Esophagus muscularis mucosa (tissue), 4 donors: ENCODE measurements at regions not wholly inside any gene's neighbourhood (a gene's known extent, or its start where the extent isn't known, plus 50 kb on each side); places are given as distances from the start of the nearest gene placed in this dataset.

Source experiments
- EP300 ChIP-seq: sonication (generic); formaldehyde crosslinking; IDR thresholded peaks from one replicate; pipeline ENCODE4 v1.6.1; 2017; ENCODE audit warnings: antibody characterized with exemption
- POLR2A ChIP-seq: fragments of 450-650 bp; IDR thresholded peaks from one replicate; pipeline ENCODE4 v1.6.1; 2017; ENCODE audit warnings: antibody characterized with exemption, moderate library complexity, mild to moderate bottlenecking, low read depth
- POLR2AphosphoS5 ChIP-seq, 2 donors: sonication (generic); formaldehyde crosslinking; IDR thresholded peaks; one replicate each; pipeline ENCODE4 v1.6.1; 2017; ENCODE audit warnings: antibody characterized with exemption in 2 of 2
- TF ChIP-seq, protein P1 (sequence below), 3 experiments: fragments of 200-600 bp in 2 of 3; fragments of 450-650 bp in 1 of 3; sonication (generic) in 2 of 3; IDR thresholded peaks; one replicate each; pipeline ENCODE4 v1.5.1; 2017 to 2019; ENCODE audit warnings: antibody characterized with exemption in 3 of 3, mild to moderate bottlenecking in 2 of 3, moderate library complexity in 1 of 3

- TF ChIP-seq, protein P1, sequence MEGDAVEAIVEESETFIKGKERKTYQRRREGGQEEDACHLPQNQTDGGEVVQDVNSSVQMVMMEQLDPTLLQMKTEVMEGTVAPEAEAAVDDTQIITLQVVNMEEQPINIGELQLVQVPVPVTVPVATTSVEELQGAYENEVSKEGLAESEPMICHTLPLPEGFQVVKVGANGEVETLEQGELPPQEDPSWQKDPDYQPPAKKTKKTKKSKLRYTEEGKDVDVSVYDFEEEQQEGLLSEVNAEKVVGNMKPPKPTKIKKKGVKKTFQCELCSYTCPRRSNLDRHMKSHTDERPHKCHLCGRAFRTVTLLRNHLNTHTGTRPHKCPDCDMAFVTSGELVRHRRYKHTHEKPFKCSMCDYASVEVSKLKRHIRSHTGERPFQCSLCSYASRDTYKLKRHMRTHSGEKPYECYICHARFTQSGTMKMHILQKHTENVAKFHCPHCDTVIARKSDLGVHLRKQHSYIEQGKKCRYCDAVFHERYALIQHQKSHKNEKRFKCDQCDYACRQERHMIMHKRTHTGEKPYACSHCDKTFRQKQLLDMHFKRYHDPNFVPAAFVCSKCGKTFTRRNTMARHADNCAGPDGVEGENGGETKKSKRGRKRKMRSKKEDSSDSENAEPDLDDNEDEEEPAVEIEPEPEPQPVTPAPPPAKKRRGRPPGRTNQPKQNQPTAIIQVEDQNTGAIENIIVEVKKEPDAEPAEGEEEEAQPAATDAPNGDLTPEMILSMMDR (IDR thresholded peaks at IDR 0.05): no peak
- TF ChIP-seq EP300 (no peak), POLR2AphosphoS5 (IDR thresholded peaks at IDR 0.05) (no peak), POLR2A (no peak)
Measured at GRCh38 chr2:16215902-16216557, 275.7 kb downstream of the MYCN start.
